HG02973 (cell line): ENCODE measurements at regions not wholly inside any gene's neighbourhood (a gene's known extent, or its start where the extent isn't known, plus 50 kb on each side); places are given as distances from the start of the nearest gene placed in this dataset.

Source experiments
- ATAC-seq: cut with Tn5 transposase; IDR thresholded peaks from one replicate; pipeline ENCODE4 v1.9.1; 2021; ENCODE audit warnings: moderate library complexity; ENCODE audit not compliant: unreplicated experiment

DNA sequence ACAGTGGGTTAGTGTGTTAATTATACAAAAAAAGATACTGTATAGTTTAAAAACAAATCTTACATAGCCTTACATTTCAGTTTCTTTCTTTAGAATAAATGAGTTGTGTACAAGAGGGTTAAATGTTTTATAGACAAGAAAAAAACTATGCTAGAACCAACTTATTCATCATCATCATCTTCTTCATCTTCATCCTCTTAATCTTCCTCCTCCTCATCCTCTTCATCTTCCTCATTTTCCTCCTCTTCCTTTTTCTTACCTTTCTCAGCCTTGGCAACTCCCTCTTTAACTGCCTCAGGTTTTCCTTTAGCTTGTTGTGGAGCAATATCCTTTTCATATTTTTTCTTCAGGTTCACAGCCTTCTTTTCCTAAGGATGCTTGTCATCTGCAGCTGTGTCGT lies 53.7 kb downstream of the RPS12 start:
- ATAC-seq: no peak

GRCh38 chr6:132872923-132873322 lies 58.6 kb downstream of the RPS12 start:
- ATAC-seq: peak; percentile 100

- no peak for ATAC-seq
These were observed 62.6 kb downstream of the RPS12 start for GRCh38 chr6:132877003-132877402.

DNA sequence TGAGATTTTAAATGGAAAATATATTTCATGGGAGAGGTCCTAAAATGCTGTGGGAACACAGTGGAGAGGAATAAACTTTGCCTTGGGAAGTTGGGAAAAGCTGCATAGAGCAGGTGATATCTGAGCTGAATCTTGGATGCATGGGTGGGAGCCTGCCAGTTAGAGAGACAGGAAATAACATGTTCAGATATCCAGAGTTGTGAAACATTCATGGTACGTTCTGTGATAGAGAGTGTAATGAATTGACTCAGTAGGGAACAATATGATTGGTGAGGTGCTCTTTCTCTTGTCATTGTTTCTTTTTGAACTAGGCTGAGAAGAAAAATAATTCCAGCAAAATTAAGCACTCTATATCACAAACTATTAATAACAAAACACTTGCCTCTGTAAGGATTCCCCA lies 72.8 kb downstream of the RPS12 start:
- no peak for ATAC-seq

- no peak for ATAC-seq
These were observed 74.3 kb downstream of the RPS12 start for GRCh38 chr6:132888701-132889100.

DNA sequence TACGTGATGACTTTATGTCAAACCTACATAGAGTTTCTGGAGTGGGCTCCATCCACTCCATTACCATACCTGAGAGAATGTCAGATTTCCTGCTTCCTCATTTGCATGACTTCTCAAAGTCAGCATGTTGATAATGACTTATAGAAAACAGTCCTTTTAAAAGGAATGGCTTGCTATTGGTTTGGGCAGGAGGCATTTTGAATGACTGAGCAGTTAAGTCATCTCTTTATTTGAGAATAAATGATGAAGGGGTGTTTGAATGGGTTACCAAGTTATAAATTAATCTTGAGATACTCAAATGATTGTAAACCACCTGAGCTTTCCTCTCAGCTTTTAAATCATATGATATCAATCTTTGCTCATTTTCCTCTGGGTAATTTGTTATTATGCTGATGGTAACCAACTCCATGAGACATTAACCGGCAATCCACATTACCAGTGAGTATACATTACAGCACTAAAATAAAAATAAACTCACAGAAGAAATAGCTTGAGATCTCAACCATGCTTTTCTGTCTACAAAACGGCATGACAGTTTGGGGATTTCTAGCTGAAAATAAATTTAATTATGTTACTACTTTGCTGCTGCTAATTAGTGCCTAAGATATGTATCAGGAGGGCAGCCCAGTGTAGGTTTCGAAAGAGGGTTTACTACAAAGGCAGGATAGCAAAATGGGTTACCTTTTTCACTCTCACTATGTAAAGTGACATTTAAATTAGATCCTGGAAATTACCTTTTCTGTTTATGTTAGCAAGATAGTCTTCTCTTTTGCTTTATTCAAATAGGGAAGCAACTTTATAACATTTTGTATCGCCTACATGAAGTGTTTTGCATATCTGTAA lies 78.8 kb downstream of the RPS12 start:
- no peak for ATAC-seq

GRCh38 chr6:132893772-132894490 lies 79.6 kb downstream of the RPS12 start:
- ATAC-seq: no peak

GRCh38 chr6:132898376-132898775 lies 84.0 kb downstream of the RPS12 start:
- no peak for ATAC-seq

DNA sequence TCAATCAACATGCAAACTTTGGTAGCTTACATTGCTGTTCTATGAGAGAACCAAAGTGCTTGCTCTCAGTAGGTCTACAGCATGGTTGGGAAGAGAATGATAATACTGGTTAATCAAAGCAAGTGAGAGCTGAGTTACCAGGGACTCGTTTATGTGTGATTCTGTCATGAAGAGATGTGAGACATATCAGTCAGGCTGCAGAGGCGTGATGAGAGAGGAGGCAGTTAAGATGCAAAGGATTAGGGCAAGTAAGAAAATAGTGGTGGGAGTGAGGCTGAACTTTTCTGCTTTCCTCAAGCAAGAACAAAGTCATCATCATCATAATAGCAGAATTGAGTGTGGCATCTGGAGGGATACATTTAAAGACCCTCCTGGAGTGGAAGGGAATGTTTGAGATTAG lies 86.5 kb downstream of the RPS12 start:
- no peak for ATAC-seq

DNA sequence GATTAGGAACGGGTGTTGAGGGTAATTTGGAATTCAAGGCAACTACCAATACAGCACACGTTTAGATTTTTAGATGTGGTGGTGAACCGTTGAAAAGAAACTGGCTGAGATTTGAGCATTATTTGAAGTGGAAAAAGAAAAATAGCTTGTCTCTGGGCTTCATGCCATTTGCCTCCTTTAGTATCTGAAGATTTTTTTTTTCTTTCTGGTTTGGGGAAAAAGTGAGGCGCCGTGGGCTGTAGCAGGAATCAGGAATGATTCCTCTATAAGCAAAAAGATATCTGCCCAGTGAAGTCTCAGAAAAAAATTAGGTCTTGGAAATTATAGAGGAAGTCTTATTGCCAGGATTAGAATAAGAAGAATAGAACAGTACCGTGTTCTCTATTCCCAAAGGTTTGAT lies 88.5 kb downstream of the RPS12 start:
- no peak for ATAC-seq

DNA sequence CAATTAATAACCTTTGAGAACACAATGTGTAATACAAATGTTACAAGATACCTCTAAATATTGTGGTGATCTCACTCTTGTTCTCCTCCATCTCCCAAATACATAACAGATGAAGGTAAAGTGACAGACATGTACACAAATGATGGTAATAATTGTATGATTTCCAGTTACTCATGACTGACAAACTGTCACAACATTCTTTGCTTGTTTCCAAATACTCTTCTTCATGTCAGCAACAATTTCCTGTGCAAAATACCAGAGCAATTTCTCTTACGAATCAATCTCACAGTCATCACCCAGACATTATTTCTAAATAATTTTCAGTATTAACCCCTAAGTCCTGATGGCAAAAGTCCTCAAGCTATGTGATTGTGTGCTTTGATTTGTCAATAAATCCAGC lies 92.9 kb downstream of the RPS12 start:
- ATAC-seq: no peak

DNA sequence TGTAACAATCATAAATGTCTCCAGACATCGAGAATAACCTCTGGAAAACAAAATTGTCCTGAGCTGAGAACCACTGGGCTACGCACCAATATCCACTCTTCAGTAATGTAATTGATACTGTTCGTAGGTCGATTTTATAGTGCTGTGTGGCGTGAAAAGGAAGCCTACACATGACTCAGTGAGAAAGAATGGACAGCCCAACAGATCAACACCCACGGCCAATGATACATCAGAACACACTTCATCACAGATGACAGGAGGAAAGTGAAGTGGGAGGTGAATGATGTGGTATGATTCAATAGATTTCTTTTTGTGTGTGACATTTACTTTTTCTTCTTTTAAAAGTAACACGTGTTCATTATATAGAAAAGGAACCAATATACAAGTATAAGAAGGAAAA lies 93.5 kb downstream of the RPS12 start:
- ATAC-seq: no peak

- ATAC-seq: no peak
These were observed 95.4 kb downstream of the RPS12 start for GRCh38 chr6:132909742-132910141.

DNA sequence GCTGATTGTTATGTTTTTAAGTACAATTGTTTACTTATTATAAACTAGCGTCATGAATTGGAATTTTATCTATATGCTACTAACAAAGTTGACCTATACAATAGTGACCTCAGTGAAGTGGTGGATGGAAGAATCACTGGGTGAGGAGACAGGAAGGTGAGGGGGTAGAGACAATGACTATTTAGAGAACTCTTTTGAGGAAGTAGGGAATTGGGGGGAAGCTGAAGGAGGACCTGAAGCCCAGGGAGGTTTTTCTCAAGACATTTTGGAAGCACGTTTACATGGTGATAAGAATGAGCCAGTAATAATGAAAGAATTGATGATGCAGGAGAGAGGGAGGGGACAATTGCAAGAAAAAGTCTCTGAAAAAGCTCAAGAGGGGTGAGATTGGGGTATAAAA lies 96.4 kb downstream of the RPS12 start:
- no peak for ATAC-seq

- ATAC-seq: no peak
These were observed 104.9 kb downstream of the RPS12 start for GRCh38 chr6:132919045-132919860.

DNA sequence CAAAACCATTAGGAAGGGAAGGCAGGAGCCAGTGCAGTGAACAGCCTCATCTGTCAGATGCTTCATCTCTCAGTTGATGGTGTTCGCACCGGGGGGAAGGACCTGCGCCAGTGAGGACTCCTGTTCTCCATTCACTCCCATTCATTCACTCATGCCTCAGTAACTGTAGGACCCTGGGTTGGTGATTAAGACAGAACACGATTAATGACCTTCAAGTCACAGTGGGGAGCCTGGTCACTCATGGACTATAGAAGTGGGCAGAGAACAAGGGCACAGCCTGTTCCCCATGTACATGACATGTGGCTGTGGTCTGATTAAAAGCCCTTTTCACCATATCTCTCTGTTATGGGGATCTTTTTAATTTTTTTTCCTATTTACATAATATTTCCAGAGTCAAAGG lies 113.3 kb downstream of the RPS12 start:
- no peak for ATAC-seq

DNA sequence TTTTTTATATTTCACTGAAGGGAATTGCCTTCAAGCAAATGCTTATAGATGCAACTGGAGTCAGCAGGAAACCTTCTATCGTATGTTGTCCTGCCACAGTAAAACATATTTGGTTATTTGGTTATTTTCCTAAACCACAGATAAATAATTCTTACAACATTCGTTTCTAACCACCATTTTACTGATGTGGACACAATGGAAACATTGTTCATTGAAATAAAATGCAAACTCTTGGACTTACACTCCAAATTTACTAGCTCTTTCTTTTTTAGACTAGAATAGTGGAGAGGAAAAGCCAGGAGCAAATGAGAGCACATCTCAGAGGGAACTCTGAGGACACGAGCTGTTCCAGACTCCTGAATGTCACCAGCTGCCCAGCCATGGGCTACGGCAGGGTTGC lies 114.8 kb downstream of the RPS12 start:
- ATAC-seq: no peak

GRCh38 chr6:132931313-132931712 lies 116.9 kb downstream of the RPS12 start:
- no peak for ATAC-seq

- no peak for ATAC-seq
These were observed 117.7 kb downstream of the RPS12 start for GRCh38 chr6:132931936-132932514.

DNA sequence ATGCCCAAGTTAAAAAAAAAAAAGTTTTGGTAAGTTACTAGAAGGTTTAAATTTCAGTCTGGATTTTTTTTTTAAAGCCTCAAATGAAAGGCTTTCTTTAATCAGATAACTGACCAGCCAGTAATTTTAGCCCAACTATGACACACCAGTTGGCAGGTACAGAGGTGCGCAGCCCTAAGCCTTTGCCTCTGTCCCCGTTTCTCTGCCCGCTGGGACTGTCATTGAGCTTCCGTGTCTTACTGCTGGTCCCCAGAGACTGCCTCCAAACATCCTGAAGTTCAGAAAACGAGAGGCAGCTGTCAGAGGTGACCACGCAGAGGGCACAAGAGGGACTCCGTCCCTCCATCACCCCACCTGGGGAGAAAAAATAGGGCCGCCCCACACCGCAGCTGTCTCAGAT lies 118.2 kb downstream of the RPS12 start:
- ATAC-seq: no peak

GRCh38 chr6:132933090-132933489 lies 118.7 kb downstream of the RPS12 start:
- no peak for ATAC-seq
